SK-N-SH treated with all-trans-retinoic acid at 6 μM for 48 hours (cell line): ENCODE measurements at regions not wholly inside any gene's neighbourhood (a gene's known extent, or its start where the extent isn't known, plus 50 kb on each side); places are given as distances from the start of the nearest gene placed in this dataset.

Experiments
- ESRRG ChIP-seq: fragments of 250-450 bp; sonication (Bioruptor Pico); IDR thresholded peaks from 2 replicates; pipeline ENCODE4 v1.6.1; 2021; ENCODE audit warnings: mild to moderate bottlenecking
- RARB ChIP-seq: fragments of 250-450 bp; sonication (Bioruptor Pico); IDR thresholded peaks from 2 replicates; pipeline ENCODE4 v1.8.0; 2021; ENCODE audit warnings: mild to moderate bottlenecking, moderate library complexity
- TCF4 ChIP-seq: fragments of 250-450 bp; sonication (Bioruptor Pico); IDR thresholded peaks from 2 replicates; pipeline ENCODE4 v1.8.0; 2021; ENCODE audit warnings: mild to moderate bottlenecking, moderate library complexity, borderline replicate concordance
- TOX ChIP-seq: fragments of 250-450 bp; sonication (Bioruptor Pico); IDR thresholded peaks from 2 replicates; pipeline ENCODE4 v1.8.0; 2021; ENCODE audit warnings: mild to moderate bottlenecking, moderate library complexity, borderline replicate concordance

DNA sequence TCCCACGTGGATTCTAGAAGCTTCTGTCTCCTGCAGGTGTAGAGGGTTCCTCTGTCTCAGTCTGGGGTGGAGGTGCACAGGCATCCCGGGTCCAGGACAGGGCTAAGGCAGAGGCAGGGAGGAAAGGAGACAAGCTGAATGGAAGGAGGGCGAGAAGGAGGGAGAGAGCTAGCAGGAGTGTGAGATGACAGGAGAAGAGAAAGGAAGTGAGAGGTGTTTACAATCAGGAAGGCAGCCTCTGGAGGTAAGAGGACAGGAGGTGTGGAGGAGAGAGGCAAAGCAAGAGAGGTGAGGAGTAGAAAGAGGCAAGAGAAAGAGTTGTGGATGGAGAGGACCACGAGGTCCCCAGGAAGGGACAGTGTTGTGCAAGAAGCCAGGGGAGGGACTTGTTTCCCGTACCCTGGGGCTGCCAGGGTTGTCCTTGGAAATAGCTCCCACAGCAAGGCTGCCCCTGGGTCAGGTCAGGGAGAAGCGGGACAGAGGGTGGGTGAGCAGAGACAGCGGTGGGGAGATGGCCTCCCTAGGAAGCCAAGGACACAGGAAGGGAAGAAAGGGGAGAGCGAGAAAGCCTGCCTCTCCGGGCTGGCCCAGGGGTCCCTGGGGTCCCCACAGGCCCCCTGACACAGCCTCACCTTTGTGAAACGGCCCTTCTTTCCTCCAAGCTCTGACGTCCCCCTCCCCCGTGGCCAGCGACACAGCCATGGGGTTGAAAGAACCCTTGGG is 136.9 kb downstream of the CYP26B1 start:
- TF ChIP-seq ESRRG (CRISPR knock-in tag) (no peak), TCF4 (CRISPR knock-in tag) (no peak), RARB (CRISPR knock-in tag) (no peak), TOX (CRISPR knock-in tag) (no peak)
